ENCODE measurements at regions not wholly inside any gene's neighbourhood (a gene's known extent, or its start where the extent isn't known, plus 50 kb on each side); places are given as distances from the start of the nearest gene placed in this dataset.

DNA sequence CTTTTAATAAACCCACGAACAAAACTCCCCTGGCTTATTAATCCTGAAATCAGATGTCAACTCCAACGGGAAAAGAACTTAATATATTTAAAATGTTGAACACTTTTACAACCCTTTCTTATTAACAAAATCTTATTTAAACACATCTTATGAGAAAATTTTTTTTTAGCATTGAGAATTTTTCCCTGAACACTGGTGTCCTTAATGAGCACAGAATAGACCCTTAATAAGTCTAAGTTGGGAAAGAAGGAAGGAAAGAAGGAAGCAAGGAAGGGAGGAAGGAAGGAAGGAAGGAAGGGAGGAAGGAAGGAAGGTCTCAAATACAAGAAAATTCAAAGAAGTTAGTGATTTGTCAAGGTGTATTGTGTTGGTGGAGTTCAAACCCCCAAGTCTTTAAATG is 129.2 kb upstream of the COL1A2 start:
- Histone ChIP-seq H2AK5ac (ENCODE audit: low read length, severe bottlenecking) (no peak overlapping the region), H2AFZ (ENCODE audit: low read depth, low read length) (no peak overlapping the region), H4K91ac (ENCODE audit: low read length) (no peak overlapping the region), H2BK5ac (ENCODE audit: low read depth, low read length, poor library complexity, severe bottlenecking) (no peak overlapping the region), H3K4ac (ENCODE audit: low read depth in 1 of 2, low read length in 2 of 2) (no peak overlapping the region), H3K36me3 (ENCODE audit: control insufficient read depth in 1 of 2, insufficient read depth in 2 of 2, low read depth in 1 of 2, low read length in 2 of 2) (no peaks in the 10 kb centered on the region), H3K14ac (ENCODE audit: low read length in 2 of 2) (no peak overlapping the region), H3K79me1 (replicated peaks; ENCODE audit: low read length, poor library complexity, severe bottlenecking) (no peaks in the 10 kb centered on the region), H3K23ac (ENCODE audit: low read length in 2 of 2) (no peak overlapping the region), H4K8ac (ENCODE audit: low read length) (no peak overlapping the region), H3K27me3 (ENCODE audit: control insufficient read depth in 1 of 2, insufficient read depth in 1 of 2, low read length in 2 of 2) (no peaks in the 10 kb centered on the region), H3K18ac (ENCODE audit: low read depth in 1 of 2, low read length in 2 of 2) (no peak overlapping the region), H3K9me3 (ENCODE audit: control insufficient read depth, low read length) (no peaks in the 10 kb centered on the region), H2BK120ac (ENCODE audit: low read depth, low read length) (no peak overlapping the region), H3K9ac (ENCODE audit: low read length) (peak overlapping the region; percentile 1), H3K4me1 (ENCODE audit: control insufficient read depth, insufficient read depth, low read depth, low read length) (peaks cover 3% of the 10 kb centered on the region), H2BK15ac (ENCODE audit: low read depth, poor library complexity, severe bottlenecking) (no peak overlapping the region), H3K4me3 (ENCODE audit: insufficient read depth in 1 of 2, low read depth in 1 of 2, low read length in 2 of 2) (no peak overlapping the region), H3K27ac (ENCODE audit: low read length, poor library complexity, severe bottlenecking) (no peak overlapping the region), H3K4me2 (ENCODE audit: low read length, poor library complexity, severe bottlenecking) (no peak overlapping the region), H2BK12ac (ENCODE audit: low read length in 2 of 2) (no peak overlapping the region)
- 100% methylated on average over 1 of the region's 2 CpGs for WGBS
- DNase-seq = no peak

- H3K23ac ChIP-seq (ENCODE audit: low read length in 2 of 2) = no peak overlapping the region
- no peak overlapping the region for H3K4me2 ChIP-seq (ENCODE audit: low read length, poor library complexity, severe bottlenecking)
- no peak overlapping the region for H3K4ac ChIP-seq (ENCODE audit: low read depth in 1 of 2, low read length in 2 of 2)
- WGBS = 57% methylated on average over 3 of the region's 3 CpGs
- peak; percentile 37 for DNase-seq
- H4K8ac ChIP-seq (ENCODE audit: low read length) = no peak overlapping the region
- H3K27ac ChIP-seq (ENCODE audit: low read length, poor library complexity, severe bottlenecking) = no peak overlapping the region
- H3K18ac ChIP-seq (ENCODE audit: low read depth in 1 of 2, low read length in 2 of 2) = no peak overlapping the region
- no peaks in the 10 kb centered on the region for H3K36me3 ChIP-seq (ENCODE audit: control insufficient read depth in 1 of 2, insufficient read depth in 2 of 2, low read depth in 1 of 2, low read length in 2 of 2)
- H3K14ac ChIP-seq (ENCODE audit: low read length in 2 of 2) = no peak overlapping the region
- H2BK15ac ChIP-seq (ENCODE audit: low read depth, poor library complexity, severe bottlenecking) = no peak overlapping the region
- H4K91ac ChIP-seq (ENCODE audit: low read length) = no peak overlapping the region
- no peak overlapping the region for H2BK5ac ChIP-seq (ENCODE audit: low read depth, low read length, poor library complexity, severe bottlenecking)
- no peak overlapping the region for H2AK5ac ChIP-seq (ENCODE audit: low read length, severe bottlenecking)
- H2AFZ ChIP-seq (ENCODE audit: low read depth, low read length) = no peak overlapping the region
- no peaks in the 10 kb centered on the region for H3K79me1 ChIP-seq (replicated peaks; ENCODE audit: low read length, poor library complexity, severe bottlenecking)
- no peak overlapping the region for H2BK120ac ChIP-seq (ENCODE audit: low read depth, low read length)
- peak overlapping the region in 1 of 2 experiments; percentile 46 for H3K4me3 ChIP-seq (ENCODE audit: insufficient read depth in 1 of 2, low read depth in 1 of 2, low read length in 2 of 2)
- peaks cover 1% of the 10 kb centered on the region for H3K4me1 ChIP-seq (ENCODE audit: control insufficient read depth, insufficient read depth, low read depth, low read length)
- H3K27me3 ChIP-seq (ENCODE audit: control insufficient read depth in 1 of 2, insufficient read depth in 1 of 2, low read length in 2 of 2) = no peaks in the 10 kb centered on the region
- peak overlapping the region; percentile 6 for H3K9ac ChIP-seq (ENCODE audit: low read length)
- no peaks in the 10 kb centered on the region for H3K9me3 ChIP-seq (ENCODE audit: control insufficient read depth, low read length)
- no peak overlapping the region for H2BK12ac ChIP-seq (ENCODE audit: low read length in 2 of 2)
These were observed 128.5 kb upstream of the COL1A2 start for GRCh38 chr7:94266238-94266644.

DNA sequence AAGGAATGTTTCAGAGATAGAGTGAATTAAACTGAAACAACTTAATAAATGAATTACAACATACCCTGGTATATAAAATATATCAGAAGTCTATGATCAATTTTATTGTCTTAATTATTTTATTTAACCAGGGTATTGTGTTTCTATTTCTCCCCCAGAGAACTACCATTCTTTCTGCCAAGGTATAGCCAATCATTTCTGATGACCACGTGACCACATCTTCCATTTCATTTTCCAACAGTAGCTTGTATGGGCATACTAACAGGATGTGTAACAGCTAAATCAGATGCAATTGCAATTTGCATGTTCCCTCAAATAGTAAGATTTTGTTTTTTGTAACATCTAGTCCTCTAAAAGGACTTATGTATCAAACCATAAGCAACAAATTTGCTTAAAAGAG is 123.9 kb upstream of the COL1A2 start:
- no peak overlapping the region for H2BK12ac ChIP-seq (ENCODE audit: low read length in 2 of 2)
- no peak overlapping the region for H4K8ac ChIP-seq (ENCODE audit: low read length)
- H3K23ac ChIP-seq (ENCODE audit: low read length in 2 of 2) = no peak overlapping the region
- no peak overlapping the region for H3K18ac ChIP-seq (ENCODE audit: low read depth in 1 of 2, low read length in 2 of 2)
- no peaks in the 10 kb centered on the region for H3K27me3 ChIP-seq (ENCODE audit: control insufficient read depth in 1 of 2, insufficient read depth in 1 of 2, low read length in 2 of 2)
- no peak overlapping the region for H2BK15ac ChIP-seq (ENCODE audit: low read depth, poor library complexity, severe bottlenecking)
- no peak overlapping the region for H3K27ac ChIP-seq (ENCODE audit: low read length, poor library complexity, severe bottlenecking)
- H2BK5ac ChIP-seq (ENCODE audit: low read depth, low read length, poor library complexity, severe bottlenecking) = no peak overlapping the region
- no peaks in the 10 kb centered on the region for H3K4me1 ChIP-seq (ENCODE audit: control insufficient read depth, insufficient read depth, low read depth, low read length)
- 100% methylated on average over 1 of the region's 1 CpG for WGBS
- no peaks in the 10 kb centered on the region for H3K36me3 ChIP-seq (ENCODE audit: control insufficient read depth in 1 of 2, insufficient read depth in 2 of 2, low read depth in 1 of 2, low read length in 2 of 2)
- H2AK5ac ChIP-seq (ENCODE audit: low read length, severe bottlenecking) = no peak overlapping the region
- H3K4ac ChIP-seq (ENCODE audit: low read depth in 1 of 2, low read length in 2 of 2) = no peak overlapping the region
- no peak for DNase-seq
- no peak overlapping the region for H2AFZ ChIP-seq (ENCODE audit: low read depth, low read length)
- H4K91ac ChIP-seq (ENCODE audit: low read length) = no peak overlapping the region
- H2BK120ac ChIP-seq (ENCODE audit: low read depth, low read length) = no peak overlapping the region
- H3K9ac ChIP-seq (ENCODE audit: low read length) = no peak overlapping the region
- no peaks in the 10 kb centered on the region for H3K79me1 ChIP-seq (replicated peaks; ENCODE audit: low read length, poor library complexity, severe bottlenecking)
- H3K14ac ChIP-seq (ENCODE audit: low read length in 2 of 2) = no peak overlapping the region
- H3K4me2 ChIP-seq (ENCODE audit: low read length, poor library complexity, severe bottlenecking) = no peak overlapping the region
- H3K9me3 ChIP-seq (ENCODE audit: control insufficient read depth, low read length) = no peaks in the 10 kb centered on the region
- H3K4me3 ChIP-seq (ENCODE audit: insufficient read depth in 1 of 2, low read depth in 1 of 2, low read length in 2 of 2) = no peak overlapping the region

- DNase-seq = no peak
- Histone ChIP-seq H3K27ac (ENCODE audit: low read length, poor library complexity, severe bottlenecking) (no peak overlapping the region), H4K8ac (ENCODE audit: low read length) (no peak overlapping the region), H3K18ac (ENCODE audit: low read depth in 1 of 2, low read length in 2 of 2) (no peak overlapping the region), H4K91ac (ENCODE audit: low read length) (no peak overlapping the region), H2BK15ac (ENCODE audit: low read depth, poor library complexity, severe bottlenecking) (no peak overlapping the region), H2AK5ac (ENCODE audit: low read length, severe bottlenecking) (no peak overlapping the region), H3K79me1 (replicated peaks; ENCODE audit: low read length, poor library complexity, severe bottlenecking) (no peaks in the 10 kb centered on the region), H3K4me1 (ENCODE audit: control insufficient read depth, insufficient read depth, low read depth, low read length) (no peaks in the 10 kb centered on the region), H3K9ac (ENCODE audit: low read length) (no peak overlapping the region), H3K4ac (ENCODE audit: low read depth in 1 of 2, low read length in 2 of 2) (no peak overlapping the region), H3K14ac (ENCODE audit: low read length in 2 of 2) (no peak overlapping the region), H2BK5ac (ENCODE audit: low read depth, low read length, poor library complexity, severe bottlenecking) (no peak overlapping the region), H3K36me3 (ENCODE audit: control insufficient read depth in 1 of 2, insufficient read depth in 2 of 2, low read depth in 1 of 2, low read length in 2 of 2) (no peaks in the 10 kb centered on the region), H3K9me3 (ENCODE audit: control insufficient read depth, low read length) (no peaks in the 10 kb centered on the region), H3K4me3 (ENCODE audit: insufficient read depth in 1 of 2, low read depth in 1 of 2, low read length in 2 of 2) (no peak overlapping the region), H3K4me2 (ENCODE audit: low read length, poor library complexity, severe bottlenecking) (no peak overlapping the region), H2AFZ (ENCODE audit: low read depth, low read length) (no peak overlapping the region), H2BK12ac (ENCODE audit: low read length in 2 of 2) (no peak overlapping the region), H2BK120ac (ENCODE audit: low read depth, low read length) (no peak overlapping the region), H3K27me3 (ENCODE audit: control insufficient read depth in 1 of 2, insufficient read depth in 1 of 2, low read length in 2 of 2) (no peaks in the 10 kb centered on the region), H3K23ac (ENCODE audit: low read length in 2 of 2) (no peak overlapping the region)
- WGBS = 100% methylated on average over 1 of the region's 1 CpG
These were observed 121.7 kb upstream of the COL1A2 start for GRCh38 chr7:94272821-94273583.

Measured in mesenchymal stem cell (in vitro differentiated cells and primary cell).